Neuronal stem cell (in vitro differentiated cells): ENCODE measurements at regions not wholly inside any gene's neighbourhood (a gene's known extent, or its start where the extent isn't known, plus 50 kb on each side); places are given as distances from the start of the nearest gene placed in this dataset.

Source experiments
- DNase-seq: peaks from one replicate; pipeline ENCODE4 v3.0.0-alpha.2; 2013; ENCODE audit warnings: low spot score
- H2AFZ ChIP-seq: one replicate; pipeline ENCODE4 v1.6.1; 2013; ENCODE audit warnings: mild to moderate bottlenecking, low read length, inconsistent platforms
- H2AK5ac ChIP-seq: 2 replicates; pipeline ENCODE4 v1.6.1; 2013; ENCODE audit warnings: low read depth, mild to moderate bottlenecking, inconsistent platforms, low read length, moderate library complexity, mixed read lengths
- H2BK120ac ChIP-seq: 2 replicates; pipeline ENCODE4 v1.6.1; 2013; ENCODE audit warnings: low read depth, mild to moderate bottlenecking, inconsistent platforms, low read length, moderate library complexity, mixed read lengths
- H2BK12ac ChIP-seq: one replicate; pipeline ENCODE4 v1.6.1; 2013; ENCODE audit warnings: low read length, inconsistent platforms
- H2BK15ac ChIP-seq: 2 replicates; pipeline ENCODE4 v1.6.1; 2013; ENCODE audit warnings: mild to moderate bottlenecking, low read length, inconsistent platforms, mixed read lengths
- H2BK5ac ChIP-seq: one replicate; pipeline ENCODE4 v1.6.1; 2013; ENCODE audit warnings: inconsistent platforms, mild to moderate bottlenecking, low read length, moderate library complexity
- H3K14ac ChIP-seq: one replicate; pipeline ENCODE4 v1.6.1; 2013; ENCODE audit warnings: low read length, inconsistent platforms
- H3K18ac ChIP-seq: 2 replicates; pipeline ENCODE4 v1.6.1; 2013; ENCODE audit warnings: low read length, inconsistent platforms
- H3K23ac ChIP-seq: 2 replicates; pipeline ENCODE4 v1.6.1; 2013; ENCODE audit warnings: low read depth, mild to moderate bottlenecking, mixed read lengths, low read length, inconsistent platforms; ENCODE audit not compliant: poor library complexity
- H3K27ac ChIP-seq: replicated peaks from 3 replicates; pipeline ENCODE4 v1.5.1; 2013; ENCODE audit warnings: low read length, inconsistent platforms
- H3K27me3 ChIP-seq, 3 experiments: 2 replicates each; pipeline ENCODE4 v1.6.1; 2013; ENCODE audit warnings: low read length in 3 of 3, mild to moderate bottlenecking in 2 of 3, inconsistent platforms in 1 of 3, low read depth in 1 of 3, mixed read lengths in 1 of 3, moderate library complexity in 1 of 3; ENCODE audit not compliant: control insufficient read depth in 3 of 3, insufficient read depth in 3 of 3
- H3K36me3 ChIP-seq, 2 donors: replicated peaks in 1 of 2; 2 replicates each; pipeline ENCODE4 v1.6.1; 2013; ENCODE audit warnings: low read length in 2 of 2; ENCODE audit not compliant: control insufficient read depth in 2 of 2, insufficient read depth in 2 of 2
- H3K4ac ChIP-seq: 2 replicates; pipeline ENCODE4 v1.6.1; 2013; ENCODE audit warnings: inconsistent platforms, mild to moderate bottlenecking, low read length, moderate library complexity
- H3K4me1 ChIP-seq, 2 donors: 1 replicate in 1 of 2; 2 replicates in 1 of 2; pipeline ENCODE4 v1.6.1; 2013; ENCODE audit warnings: low read length in 2 of 2, low read depth in 1 of 2; ENCODE audit not compliant: control insufficient read depth in 2 of 2, insufficient read depth in 1 of 2
- H3K4me2 ChIP-seq: one replicate; pipeline ENCODE4 v1.6.1; 2013; ENCODE audit warnings: mild to moderate bottlenecking, low read length, inconsistent platforms; ENCODE audit not compliant: insufficient read depth, poor library complexity, severe bottlenecking
- H3K4me3 ChIP-seq, 2 donors: 2 replicates each; pipeline ENCODE4 v1.5.1; 2013; ENCODE audit warnings: low read length in 2 of 2, mild to moderate bottlenecking in 2 of 2, inconsistent platforms in 1 of 2, moderate library complexity in 1 of 2
- H3K79me1 ChIP-seq: one replicate; pipeline ENCODE4 v1.6.1; 2013; ENCODE audit warnings: low read depth, mild to moderate bottlenecking, inconsistent platforms, low read length, moderate library complexity
- H3K9ac ChIP-seq: one replicate; pipeline ENCODE4 v1.6.1; 2013; ENCODE audit warnings: mild to moderate bottlenecking, low read depth, low read length, inconsistent platforms; ENCODE audit not compliant: poor library complexity
- H3K9me3 ChIP-seq, 2 donors: replicated peaks in 1 of 2; 2 replicates each; pipeline versions ENCODE3 to v1.6.1; 2013; ENCODE audit warnings: low read length in 2 of 2, mild to moderate bottlenecking in 2 of 2, inconsistent platforms in 1 of 2, low read depth in 1 of 2, mixed read lengths in 1 of 2, moderate library complexity in 1 of 2; ENCODE audit not compliant: control insufficient read depth in 2 of 2, insufficient read depth in 1 of 2
- H4K8ac ChIP-seq: one replicate; pipeline ENCODE4 v1.6.1; 2013; ENCODE audit warnings: low read depth, mild to moderate bottlenecking, inconsistent platforms, low read length, moderate library complexity
- H4K91ac ChIP-seq: one replicate; pipeline ENCODE4 v1.6.1; 2013; ENCODE audit warnings: low read length, low read depth, mild to moderate bottlenecking, inconsistent platforms; ENCODE audit not compliant: poor library complexity
- whole genome bisulfite sequencing, 2 donors: extraction: QIAGEN DNeasy Blood & Tissue Kit; methylation state at CpG; one replicate each; pipeline ENCODE4 v1.1.7; 2013; ENCODE audit warnings: missing lambda C conversion rate in 2 of 2, mixed read lengths in 1 of 2; ENCODE audit not compliant: insufficient read length in 2 of 2, insufficient replicate concordance in 1 of 2; ENCODE audit errors: extremely low coverage in 2 of 2; 5-methylcytosine and 5-hydroxymethylcytosine counted together

- DNase-seq: no peak
- no peak overlapping the region for H3K4me2 ChIP-seq
- no peaks in the 10 kb centered on the region for H3K9me3 ChIP-seq
- H3K23ac ChIP-seq: no peak overlapping the region
- no peak overlapping the region for H3K27ac ChIP-seq
- no peak overlapping the region for H2BK120ac ChIP-seq
- no peak overlapping the region for H4K91ac ChIP-seq
- no peak overlapping the region for H2BK15ac ChIP-seq
- no peak overlapping the region for H2AK5ac ChIP-seq
- H3K14ac ChIP-seq: no peak overlapping the region
- WGBS, 2 donors: no CpG with 5 or more reads among the region's 3 CpGs
- no peaks in the 10 kb centered on the region for H3K36me3 ChIP-seq
- H3K27me3 ChIP-seq: no peaks in the 10 kb centered on the region
- H2BK12ac ChIP-seq: no peak overlapping the region
- H3K4me1 ChIP-seq: peaks cover 0 to 3% of the 10 kb centered on the region in 2 donors
- H3K9ac ChIP-seq: no peak overlapping the region
- H3K18ac ChIP-seq: no peak overlapping the region
- H4K8ac ChIP-seq: no peak overlapping the region
- no peak overlapping the region for H3K4me3 ChIP-seq
- H3K79me1 ChIP-seq: no peaks in the 10 kb centered on the region
- no peak overlapping the region for H3K4ac ChIP-seq
- no peak overlapping the region for H2BK5ac ChIP-seq
- H2AFZ ChIP-seq: no peak overlapping the region
Observed at GRCh38 chr19:30895946-30896345, 453.3 kb downstream of the TSHZ3 start.

GRCh38 chr19:30891051-30891450, 458.2 kb downstream of the TSHZ3 start:
- Histone ChIP-seq H2BK120ac (no peak overlapping the region), H3K14ac (no peak overlapping the region), H3K18ac (no peak overlapping the region), H3K27me3 (no peaks in the 10 kb centered on the region), H4K8ac (no peak overlapping the region), H2AK5ac (no peak overlapping the region), H2BK15ac (no peak overlapping the region), H3K27ac (no peak overlapping the region), H3K36me3 (no peaks in the 10 kb centered on the region), H4K91ac (no peak overlapping the region), H2BK12ac (no peak overlapping the region), H2AFZ (no peak overlapping the region), H3K4me2 (no peak overlapping the region), H3K9me3 (no peaks in the 10 kb centered on the region), H3K79me1 (no peaks in the 10 kb centered on the region), H3K4me3 (no peak overlapping the region), H3K4me1 (no peaks in the 10 kb centered on the region), H3K9ac (no peak overlapping the region), H3K23ac (no peak overlapping the region), H3K4ac (no peak overlapping the region), H2BK5ac (no peak overlapping the region)
- whole genome bisulfite sequencing, 2 donors: no CpG with 5 or more reads among the region's 4 CpGs
- no peak for DNase-seq

- no CpG with 5 or more reads among the region's 2 CpGs for WGBS, 2 donors
- Histone ChIP-seq H3K4ac (no peak overlapping the region), H3K27me3 (no peaks in the 10 kb centered on the region), H3K4me3 (no peak overlapping the region), H4K8ac (no peak overlapping the region), H3K14ac (no peak overlapping the region), H2BK15ac (no peak overlapping the region), H2AFZ (no peak overlapping the region), H3K27ac (no peak overlapping the region), H3K23ac (no peak overlapping the region), H2BK5ac (no peak overlapping the region), H3K18ac (no peak overlapping the region), H3K9me3 (no peaks in the 10 kb centered on the region), H3K79me1 (no peaks in the 10 kb centered on the region), H3K9ac (no peak overlapping the region), H2AK5ac (no peak overlapping the region), H2BK120ac (no peak overlapping the region), H3K4me1 (peaks cover 0 to 2% of the 10 kb centered on the region in 2 donors), H4K91ac (no peak overlapping the region), H3K36me3 (no peaks in the 10 kb centered on the region), H3K4me2 (no peak overlapping the region), H2BK12ac (no peak overlapping the region)
- DNase-seq: no peak
Observed at GRCh38 chr19:30890033-30890432, 459.2 kb downstream of the TSHZ3 start.

- no peak for DNase-seq
- Histone ChIP-seq H3K9ac (no peak overlapping the region), H2BK120ac (no peak overlapping the region), H3K79me1 (no peaks in the 10 kb centered on the region), H3K4me2 (no peak overlapping the region), H3K4ac (no peak overlapping the region), H2BK15ac (no peak overlapping the region), H3K23ac (no peak overlapping the region), H3K4me1 (peaks cover 0 to 2% of the 10 kb centered on the region in 2 donors), H3K27me3 (no peaks in the 10 kb centered on the region), H3K9me3 (no peaks in the 10 kb centered on the region), H3K18ac (no peak overlapping the region), H2AFZ (no peak overlapping the region), H3K14ac (no peak overlapping the region), H3K27ac (no peak overlapping the region), H4K91ac (no peak overlapping the region), H3K36me3 (no peaks in the 10 kb centered on the region), H2AK5ac (no peak overlapping the region), H3K4me3 (no peak overlapping the region), H2BK5ac (no peak overlapping the region), H2BK12ac (no peak overlapping the region), H4K8ac (no peak overlapping the region)
- WGBS, 2 donors: no CpG with 5 or more reads among the region's 2 CpGs
Observed at GRCh38 chr19:30888937-30889336, 460.3 kb downstream of the TSHZ3 start.
